ENCODE measurements at regions not wholly inside any gene's neighbourhood (a gene's known extent, or its start where the extent isn't known, plus 50 kb on each side); places are given as distances from the start of the nearest gene placed in this dataset.

GRCh38 chr9:26243726-26244125 is 565.5 kb upstream of the TUSC1 start:
- POLR2A ChIA-PET (ENCODE audit: low non-redundant PET), result no interaction called here
- BruUV-seq (replicated peaks), result no TSS peak
- TF ChIP-seq CTCF (conservative IDR thresholded peaks at IDR 0.05; ENCODE audit: low read depth, low read length), result no peak
- intact Hi-C loops (cut with micrococcal nuclease; ENCODE audit: unreplicated experiment), result no loop called here
- Histone ChIP-seq H3K9me3 (ENCODE audit: low read depth, low read length, poor library complexity, severe bottlenecking) (no peaks in the 10 kb centered on the region), H3K4me3 (ENCODE audit: low read depth, low read length, poor library complexity, severe bottlenecking) (no peak overlapping the region), H3K36me3 (ENCODE audit: insufficient read depth, low read length, poor library complexity, severe bottlenecking) (no peaks in the 10 kb centered on the region), H3K27ac (ENCODE audit: low read depth, low read length, poor library complexity, severe bottlenecking) (no peak overlapping the region), H3K4me1 (ENCODE audit: insufficient read depth, low read length, poor library complexity, severe bottlenecking) (no peaks in the 10 kb centered on the region), H3K27me3 (replicated peaks; ENCODE audit: insufficient read depth, low read depth, low read length, poor library complexity) (no peaks in the 10 kb centered on the region)
- peak; percentile 0 for DNase-seq (ENCODE audit: low spot score)
- CTCF ChIA-PET, result no interaction called here

GRCh38 chr9:26243029-26243697 is 564.9 kb upstream of the TUSC1 start:
- H3K4me3 ChIP-seq (ENCODE audit: low read depth, low read length, poor library complexity, severe bottlenecking), result no peak overlapping the region
- H3K27ac ChIP-seq (ENCODE audit: low read depth, low read length, poor library complexity, severe bottlenecking), result no peak overlapping the region
- ChIA-PET POLR2A (ENCODE audit: low non-redundant PET) (no interaction called here), CTCF (no interaction called here)
- intact Hi-C loops (cut with micrococcal nuclease; ENCODE audit: unreplicated experiment), result no loop called here
- TF ChIP-seq EZH2 (IDR thresholded peaks at IDR 0.05; ENCODE audit: borderline replicate concordance, low read depth, low read length, poor library complexity, severe bottlenecking), result no peak
- TF ChIP-seq CTCF (conservative IDR thresholded peaks at IDR 0.05; ENCODE audit: low read depth, low read length), result no peak
- H3K36me3 ChIP-seq (ENCODE audit: insufficient read depth, low read length, poor library complexity, severe bottlenecking), result no peaks in the 10 kb centered on the region
- no TSS peak for BruUV-seq (replicated peaks)
- DNase-seq (ENCODE audit: low spot score), result no peak
- no peaks in the 10 kb centered on the region for H3K4me1 ChIP-seq (ENCODE audit: insufficient read depth, low read length, poor library complexity, severe bottlenecking)
- no peaks in the 10 kb centered on the region for H3K27me3 ChIP-seq (replicated peaks; ENCODE audit: insufficient read depth, low read depth, low read length, poor library complexity)
- no peaks in the 10 kb centered on the region for H3K9me3 ChIP-seq (ENCODE audit: low read depth, low read length, poor library complexity, severe bottlenecking)

GRCh38 chr9:26240020-26240419 is 561.8 kb upstream of the TUSC1 start:
- CTCF ChIA-PET, result no interaction called here
- TF ChIP-seq CTCF (conservative IDR thresholded peaks at IDR 0.05; ENCODE audit: low read depth, low read length) (no peak), EZH2 (IDR thresholded peaks at IDR 0.05; ENCODE audit: borderline replicate concordance, low read depth, low read length, poor library complexity, severe bottlenecking) (no peak)

More at GRCh38 chr9:26240020-26240419, 561.8 kb upstream of the TUSC1 start:
- Histone ChIP-seq H3K27me3 (replicated peaks; ENCODE audit: insufficient read depth, low read depth, low read length, poor library complexity) (no peaks in the 10 kb centered on the region), H3K36me3 (ENCODE audit: insufficient read depth, low read length, poor library complexity, severe bottlenecking) (no peaks in the 10 kb centered on the region), H3K27ac (ENCODE audit: low read depth, low read length, poor library complexity, severe bottlenecking) (no peak overlapping the region), H3K4me1 (ENCODE audit: insufficient read depth, low read length, poor library complexity, severe bottlenecking) (no peaks in the 10 kb centered on the region), H3K4me3 (ENCODE audit: low read depth, low read length, poor library complexity, severe bottlenecking) (no peak overlapping the region), H3K9me3 (ENCODE audit: low read depth, low read length, poor library complexity, severe bottlenecking) (no peaks in the 10 kb centered on the region)
- intact Hi-C loops (cut with micrococcal nuclease; ENCODE audit: unreplicated experiment), result no loop called here
- no TSS peak for BruUV-seq (replicated peaks)
- no peak for DNase-seq (ENCODE audit: low spot score)
- POLR2A ChIA-PET (ENCODE audit: low non-redundant PET), result no interaction called here

Data from A673 (cell line).